Tibial nerve (tissue), 1 donor: ENCODE measurements at regions not wholly inside any gene's neighbourhood (a gene's known extent, or its start where the extent isn't known, plus 50 kb on each side); places are given as distances from the start of the nearest gene placed in this dataset. TPM values are rescaled to one million over a fixed set of nuclear protein-coding genes. Genes with fewer than 3 reads are reported as not detected.

Source experiments
- small RNA-seq: library from RNA; depleted of rRNA; stranded (forward); fragments of <200 nt; gene quantifications from one replicate; pipeline ENCODE3, GENCODE V24; 2016

Small RNAs in the stretch of these regions (small RNA-seq; reads per million reads assigned to genes)
- gene RF00019 (not detected), gene RN7SKP282 (not detected), gene RNU6-521P (not detected)
